ENCODE measurements at regions not wholly inside any gene's neighbourhood (a gene's known extent, or its start where the extent isn't known, plus 50 kb on each side); places are given as distances from the start of the nearest gene placed in this dataset. TPM values are rescaled to one million over a fixed set of nuclear protein-coding genes. Genes with fewer than 3 reads are reported as not detected.

DNA sequence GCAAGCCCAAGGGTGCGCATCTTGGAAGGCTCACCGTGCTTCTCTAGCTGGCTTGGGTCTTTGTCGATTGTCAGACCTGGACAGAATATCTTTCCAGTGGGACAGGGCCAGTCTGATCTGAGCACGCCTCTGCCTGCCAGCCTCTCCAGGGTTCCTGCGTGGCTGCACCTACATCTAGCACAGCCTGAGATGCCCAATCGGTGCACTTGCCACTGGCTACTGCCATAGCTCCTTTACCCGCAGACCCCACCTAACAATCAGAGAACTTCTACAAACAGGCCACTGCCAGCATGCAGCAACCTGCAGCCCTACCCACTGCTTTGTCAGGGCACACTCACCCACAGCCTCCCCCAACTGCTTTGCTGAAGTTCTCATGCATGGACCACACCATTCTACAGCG is 56.7 kb upstream of the PHACTR3 start:
- H3K4me2 ChIP-seq (ENCODE audit: insufficient read depth, low read length), result no peak overlapping the region
- intact Hi-C loops (cut with micrococcal nuclease) (no loop called here), dilution Hi-C loops (cut with MboI; ENCODE audit: extremely low pct_ligation_motif_present, low sequenced_read_pairs) (no loop called here)
- H3K27me3 ChIP-seq (ENCODE audit: control insufficient read depth in 2 of 2, insufficient read depth in 2 of 2, low read length in 2 of 2), result no peaks in the 10 kb centered on the region
- no peaks in the 10 kb centered on the region for H3K36me3 ChIP-seq (ENCODE audit: control insufficient read depth in 2 of 2, extremely low read depth in 1 of 2, insufficient read depth in 2 of 2, low read length in 2 of 2)
- DNase-seq (ENCODE audit: low read depth, low spot score), result no peak
- ChIA-PET POLR2A (no interaction called here), CTCF (interaction anchor here (1.7 kb wide), 1 partner anchor 21 kb away, joined by 4 read pairs; no protein-coding TSS in a partner anchor)
- no peak overlapping the region for H3K9ac ChIP-seq (replicated peaks; ENCODE audit: extremely low read depth, insufficient read depth, low read length)
- no peak overlapping the region for H2AFZ ChIP-seq (ENCODE audit: low read depth, low read length)
- no peaks in the 10 kb centered on the region for H4K20me1 ChIP-seq (replicated peaks; ENCODE audit: control insufficient read depth, extremely low read depth, insufficient read depth, low read length)
- TF ChIP-seq GATA2 (IDR thresholded peaks at IDR 0.05; ENCODE audit: insufficient read depth, insufficient read length, low read depth, low read length) (no peak), JUN (IDR thresholded peaks at IDR 0.05; ENCODE audit: borderline replicate concordance, insufficient read depth, insufficient read length, low read depth) (no peak), MYC (IDR thresholded peaks at IDR 0.05; ENCODE audit: low read depth, low read length) (no peak), POLR2AphosphoS5 (IDR thresholded peaks at IDR 0.05; ENCODE audit: insufficient read depth, low read depth, low read length) (no peak), EZH2 (IDR thresholded peaks at IDR 0.05; ENCODE audit: borderline replicate concordance, low read depth, low read length, severe bottlenecking) (no peak), FOS (IDR thresholded peaks at IDR 0.05; ENCODE audit: borderline replicate concordance, insufficient read depth, low read length) (no peak), POLR2A (IDR thresholded peaks at IDR 0.05; ENCODE audit: low read depth, low read length) (no peak)
- TF ChIP-seq, protein P1, sequence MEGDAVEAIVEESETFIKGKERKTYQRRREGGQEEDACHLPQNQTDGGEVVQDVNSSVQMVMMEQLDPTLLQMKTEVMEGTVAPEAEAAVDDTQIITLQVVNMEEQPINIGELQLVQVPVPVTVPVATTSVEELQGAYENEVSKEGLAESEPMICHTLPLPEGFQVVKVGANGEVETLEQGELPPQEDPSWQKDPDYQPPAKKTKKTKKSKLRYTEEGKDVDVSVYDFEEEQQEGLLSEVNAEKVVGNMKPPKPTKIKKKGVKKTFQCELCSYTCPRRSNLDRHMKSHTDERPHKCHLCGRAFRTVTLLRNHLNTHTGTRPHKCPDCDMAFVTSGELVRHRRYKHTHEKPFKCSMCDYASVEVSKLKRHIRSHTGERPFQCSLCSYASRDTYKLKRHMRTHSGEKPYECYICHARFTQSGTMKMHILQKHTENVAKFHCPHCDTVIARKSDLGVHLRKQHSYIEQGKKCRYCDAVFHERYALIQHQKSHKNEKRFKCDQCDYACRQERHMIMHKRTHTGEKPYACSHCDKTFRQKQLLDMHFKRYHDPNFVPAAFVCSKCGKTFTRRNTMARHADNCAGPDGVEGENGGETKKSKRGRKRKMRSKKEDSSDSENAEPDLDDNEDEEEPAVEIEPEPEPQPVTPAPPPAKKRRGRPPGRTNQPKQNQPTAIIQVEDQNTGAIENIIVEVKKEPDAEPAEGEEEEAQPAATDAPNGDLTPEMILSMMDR (IDR thresholded peaks at IDR 0.05; ENCODE audit: extremely low read depth in 1 of 2, insufficient read depth in 1 of 2, low read depth in 1 of 2, low read length in 2 of 2), result no peak
- TF ChIP-seq, protein P2, sequence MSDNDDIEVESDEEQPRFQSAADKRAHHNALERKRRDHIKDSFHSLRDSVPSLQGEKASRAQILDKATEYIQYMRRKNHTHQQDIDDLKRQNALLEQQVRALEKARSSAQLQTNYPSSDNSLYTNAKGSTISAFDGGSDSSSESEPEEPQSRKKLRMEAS (IDR thresholded peaks at IDR 0.05; ENCODE audit: insufficient read depth, insufficient read length), result no peak
- H3K27ac ChIP-seq (ENCODE audit: insufficient read depth, low read depth, low read length), result no peak overlapping the region
- H3K4me3 ChIP-seq (replicated peaks in 1 of 3; ENCODE audit: insufficient read depth in 1 of 3, low read depth in 1 of 3, low read length in 3 of 3), result no peak overlapping the region
- H3K4me1 ChIP-seq (ENCODE audit: control insufficient read depth, extremely low read depth, insufficient read depth, low read length), result no peaks in the 10 kb centered on the region
- H3K9me1 ChIP-seq (replicated peaks; ENCODE audit: control insufficient read depth, extremely low read depth, insufficient read depth, low read length), result no peaks in the 10 kb centered on the region
- H3K9me3 ChIP-seq (replicated peaks; ENCODE audit: control insufficient read depth, insufficient read depth, low read length), result no peaks in the 10 kb centered on the region
- FAIRE-seq, result no peak
- no TSS peak for BruUV-seq (replicated peaks)
- no peaks in the 10 kb centered on the region for H3K79me2 ChIP-seq (ENCODE audit: control insufficient read depth, insufficient read depth, low read length)

Small RNA genes in the stretch of these regions (small RNA-seq; reads per million reads assigned to genes)
- not detected for gene PIEZO1P1 (ENCODE audit: insufficient read depth, insufficient read length, low read depth, low replicate concordance)

Measured in endothelial cell of umbilical vein (primary cell).